ENCODE measurements at regions not wholly inside any gene's neighbourhood (a gene's known extent, or its start where the extent isn't known, plus 50 kb on each side); places are given as distances from the start of the nearest gene placed in this dataset.

- Histone ChIP-seq H4K20me1 (replicated peaks; ENCODE audit: control insufficient read depth, insufficient read depth, low read length) (no peaks in the 10 kb centered on the region), H3K79me2 (ENCODE audit: control insufficient read depth, insufficient read depth, low read length) (no peaks in the 10 kb centered on the region), H3K4me3 (no peak overlapping the region), H2AFZ (ENCODE audit: low read depth, low read length) (peak overlapping the region; percentile 4; the same call in 1 of the 2 replicates), H3K36me3 (ENCODE audit: control insufficient read depth, insufficient read depth, low read length) (no peaks in the 10 kb centered on the region), H3K9ac (ENCODE audit: insufficient read depth in 1 of 2, low read depth in 2 of 2, low read length in 2 of 2) (no peak overlapping the region), H3K27ac (ENCODE audit: extremely low read depth, low read depth, low read length) (no peak overlapping the region), H3K4me1 (replicated peaks in 1 of 2; ENCODE audit: control insufficient read depth in 2 of 2, insufficient read depth in 2 of 2, low read length in 2 of 2) (peaks cover 0 to 29% of the 10 kb centered on the region in 2 experiments; a peak in 2 of 5 replicates), H3K4me2 (ENCODE audit: insufficient read depth, low read length) (no peak overlapping the region), H3K27me3 (ENCODE audit: control insufficient read depth in 2 of 2, insufficient read depth in 2 of 2, low read length in 2 of 2) (no peaks in the 10 kb centered on the region), H3K9me3 (replicated peaks; ENCODE audit: control insufficient read depth, insufficient read depth, low read depth, low read length) (0 out of 2 replicates have a peak, but pooled peaks cover 2% of the 10 kb centered on the region), H3K9me1 (ENCODE audit: control insufficient read depth, insufficient read depth, low read length) (no peaks in the 10 kb centered on the region)
- no TSS peak for BruUV-seq (replicated peaks)
- 39% methylated on average over 3 of the region's 3 CpGs for WGBS (ENCODE audit: insufficient coverage, low coverage, missing lambda C conversion rate)
- DNase-seq (ENCODE audit: extremely low read depth in 1 of 4, low spot score in 3 of 4): no peak
- intact Hi-C loops (cut with micrococcal nuclease): no loop called here
- no peak for TF ChIP-seq DPF2 (IDR thresholded peaks at IDR 0.05)
- TF ChIP-seq SMAD3 (CRISPR knock-in tag; conservative IDR thresholded peaks at IDR 0.05): no peak
- TF ChIP-seq ZNF766 (CRISPR knock-in tag; conservative IDR thresholded peaks at IDR 0.05): no peak
- TF ChIP-seq, protein P1, sequence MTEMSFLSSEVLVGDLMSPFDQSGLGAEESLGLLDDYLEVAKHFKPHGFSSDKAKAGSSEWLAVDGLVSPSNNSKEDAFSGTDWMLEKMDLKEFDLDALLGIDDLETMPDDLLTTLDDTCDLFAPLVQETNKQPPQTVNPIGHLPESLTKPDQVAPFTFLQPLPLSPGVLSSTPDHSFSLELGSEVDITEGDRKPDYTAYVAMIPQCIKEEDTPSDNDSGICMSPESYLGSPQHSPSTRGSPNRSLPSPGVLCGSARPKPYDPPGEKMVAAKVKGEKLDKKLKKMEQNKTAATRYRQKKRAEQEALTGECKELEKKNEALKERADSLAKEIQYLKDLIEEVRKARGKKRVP (CRISPR knock-in tag; IDR thresholded peaks at IDR 0.05): no peak
- no peak for TF ChIP-seq TSC22D4 (tag; IDR thresholded peaks at IDR 0.05)
- no peak for TF ChIP-seq IFI16 (CRISPR knock-in tag; IDR thresholded peaks at IDR 0.05)
- no peak for TF ChIP-seq PKNOX1 (IDR thresholded peaks at IDR 0.05)
- no peak for ATAC-seq
- CTCF ChIA-PET (ENCODE audit: low intra/inter-chr PET ratio): no interaction called here
- in situ Hi-C loops (cut with MboI): no loop called here
- no peak for FAIRE-seq
- POLR2A ChIA-PET: interaction anchor here (0.6 to 1.3 kb wide), 4 partner anchors 28 to 162 kb away, joined by 3 read pairs; no protein-coding TSS in a partner anchor
Measured at GRCh38 chr5:68378204-68378820, 162.8 kb downstream of the PIK3R1 start.

All from K562 (cell line).